WTC11 (cell line): ENCODE measurements at regions not wholly inside any gene's neighbourhood (a gene's known extent, or its start where the extent isn't known, plus 50 kb on each side); places are given as distances from the start of the nearest gene placed in this dataset.

Experiments used
- ZBTB21 ChIP-seq: sonication (generic); formaldehyde crosslinking; IDR thresholded peaks from 2 replicates; pipeline ENCODE4 v1.8.1; 2023; ENCODE audit warnings: mild to moderate bottlenecking, missing genetic modification reagents, borderline replicate concordance
- ZNF138 ChIP-seq: sonication (generic); formaldehyde crosslinking; conservative IDR thresholded peaks from 2 replicates; pipeline ENCODE4 v1.8.1; 2022; ENCODE audit warnings: mild to moderate bottlenecking, moderate library complexity, missing genetic modification reagents
- ZNF263 ChIP-seq: sonication (generic); formaldehyde crosslinking; IDR thresholded peaks from 2 replicates; pipeline ENCODE4 v1.8.1; 2022; ENCODE audit warnings: low read depth, mild to moderate bottlenecking, moderate library complexity, missing genetic modification reagents
- TF ChIP-seq, protein P1 (sequence below): sonication (generic); formaldehyde crosslinking; IDR thresholded peaks from 2 replicates; pipeline ENCODE4 v1.8.0; 2022; ENCODE audit warnings: mild to moderate bottlenecking, missing genetic modification reagents
- TF ChIP-seq, protein P2 (sequence below): fragments of 200-600 bp; IDR thresholded peaks from 2 replicates; pipeline ENCODE4 v1.8.0; 2022; ENCODE audit warnings: antibody characterized with exemption
- TF ChIP-seq, protein P3 (sequence below): sonication (generic); formaldehyde crosslinking; IDR thresholded peaks from 2 replicates; pipeline ENCODE4 v1.8.0; 2022; ENCODE audit warnings: mild to moderate bottlenecking, missing genetic modification reagents
- TF ChIP-seq, protein P4 (sequence below): sonication (generic); formaldehyde crosslinking; conservative IDR thresholded peaks from 2 replicates; pipeline ENCODE4 v1.8.1; 2023; ENCODE audit warnings: mild to moderate bottlenecking, low read depth, missing genetic modification reagents, moderate library complexity

GRCh38 chr20:57826666-57827287 is 117.0 kb upstream of the PMEPA1 start:
- TF ChIP-seq, protein P1, sequence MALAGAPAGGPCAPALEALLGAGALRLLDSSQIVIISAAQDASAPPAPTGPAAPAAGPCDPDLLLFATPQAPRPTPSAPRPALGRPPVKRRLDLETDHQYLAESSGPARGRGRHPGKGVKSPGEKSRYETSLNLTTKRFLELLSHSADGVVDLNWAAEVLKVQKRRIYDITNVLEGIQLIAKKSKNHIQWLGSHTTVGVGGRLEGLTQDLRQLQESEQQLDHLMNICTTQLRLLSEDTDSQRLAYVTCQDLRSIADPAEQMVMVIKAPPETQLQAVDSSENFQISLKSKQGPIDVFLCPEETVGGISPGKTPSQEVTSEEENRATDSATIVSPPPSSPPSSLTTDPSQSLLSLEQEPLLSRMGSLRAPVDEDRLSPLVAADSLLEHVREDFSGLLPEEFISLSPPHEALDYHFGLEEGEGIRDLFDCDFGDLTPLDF = no peak
- TF ChIP-seq, protein P2, sequence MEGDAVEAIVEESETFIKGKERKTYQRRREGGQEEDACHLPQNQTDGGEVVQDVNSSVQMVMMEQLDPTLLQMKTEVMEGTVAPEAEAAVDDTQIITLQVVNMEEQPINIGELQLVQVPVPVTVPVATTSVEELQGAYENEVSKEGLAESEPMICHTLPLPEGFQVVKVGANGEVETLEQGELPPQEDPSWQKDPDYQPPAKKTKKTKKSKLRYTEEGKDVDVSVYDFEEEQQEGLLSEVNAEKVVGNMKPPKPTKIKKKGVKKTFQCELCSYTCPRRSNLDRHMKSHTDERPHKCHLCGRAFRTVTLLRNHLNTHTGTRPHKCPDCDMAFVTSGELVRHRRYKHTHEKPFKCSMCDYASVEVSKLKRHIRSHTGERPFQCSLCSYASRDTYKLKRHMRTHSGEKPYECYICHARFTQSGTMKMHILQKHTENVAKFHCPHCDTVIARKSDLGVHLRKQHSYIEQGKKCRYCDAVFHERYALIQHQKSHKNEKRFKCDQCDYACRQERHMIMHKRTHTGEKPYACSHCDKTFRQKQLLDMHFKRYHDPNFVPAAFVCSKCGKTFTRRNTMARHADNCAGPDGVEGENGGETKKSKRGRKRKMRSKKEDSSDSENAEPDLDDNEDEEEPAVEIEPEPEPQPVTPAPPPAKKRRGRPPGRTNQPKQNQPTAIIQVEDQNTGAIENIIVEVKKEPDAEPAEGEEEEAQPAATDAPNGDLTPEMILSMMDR = no peak
- TF ChIP-seq ZNF138 (no peak), ZNF263 (CRISPR knock-in tag) (no peak), ZBTB21 (CRISPR knock-in tag) (no peak)
- TF ChIP-seq, protein P3, sequence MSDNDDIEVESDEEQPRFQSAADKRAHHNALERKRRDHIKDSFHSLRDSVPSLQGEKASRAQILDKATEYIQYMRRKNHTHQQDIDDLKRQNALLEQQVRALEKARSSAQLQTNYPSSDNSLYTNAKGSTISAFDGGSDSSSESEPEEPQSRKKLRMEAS (CRISPR knock-in tag) = no peak
- TF ChIP-seq, protein P4, sequence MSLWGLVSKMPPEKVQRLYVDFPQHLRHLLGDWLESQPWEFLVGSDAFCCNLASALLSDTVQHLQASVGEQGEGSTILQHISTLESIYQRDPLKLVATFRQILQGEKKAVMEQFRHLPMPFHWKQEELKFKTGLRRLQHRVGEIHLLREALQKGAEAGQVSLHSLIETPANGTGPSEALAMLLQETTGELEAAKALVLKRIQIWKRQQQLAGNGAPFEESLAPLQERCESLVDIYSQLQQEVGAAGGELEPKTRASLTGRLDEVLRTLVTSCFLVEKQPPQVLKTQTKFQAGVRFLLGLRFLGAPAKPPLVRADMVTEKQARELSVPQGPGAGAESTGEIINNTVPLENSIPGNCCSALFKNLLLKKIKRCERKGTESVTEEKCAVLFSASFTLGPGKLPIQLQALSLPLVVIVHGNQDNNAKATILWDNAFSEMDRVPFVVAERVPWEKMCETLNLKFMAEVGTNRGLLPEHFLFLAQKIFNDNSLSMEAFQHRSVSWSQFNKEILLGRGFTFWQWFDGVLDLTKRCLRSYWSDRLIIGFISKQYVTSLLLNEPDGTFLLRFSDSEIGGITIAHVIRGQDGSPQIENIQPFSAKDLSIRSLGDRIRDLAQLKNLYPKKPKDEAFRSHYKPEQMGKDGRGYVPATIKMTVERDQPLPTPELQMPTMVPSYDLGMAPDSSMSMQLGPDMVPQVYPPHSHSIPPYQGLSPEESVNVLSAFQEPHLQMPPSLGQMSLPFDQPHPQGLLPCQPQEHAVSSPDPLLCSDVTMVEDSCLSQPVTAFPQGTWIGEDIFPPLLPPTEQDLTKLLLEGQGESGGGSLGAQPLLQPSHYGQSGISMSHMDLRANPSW = no peak
